Retinal pigment epithelial cell (primary cell): ENCODE measurements at regions not wholly inside any gene's neighbourhood (a gene's known extent, or its start where the extent isn't known, plus 50 kb on each side); places are given as distances from the start of the nearest gene placed in this dataset.
"Not testable (repeated sequence)": the region's sequence is repeated elsewhere in the genome, so short reads cannot be mapped to it uniquely, and the experiment has no call there.

Experiments used
- DNase-seq: peaks from one replicate; pipeline ENCODE4 v3.0.0-alpha.2; 2010; ENCODE audit warnings: low read depth
- H3K4me3 ChIP-seq: 2 replicates; pipeline ENCODE4 v1.5.1; 2011; ENCODE audit warnings: mild to moderate bottlenecking, low read length, control low read depth, moderate library complexity
- TF ChIP-seq, protein P1 (sequence below): conservative IDR thresholded peaks from 2 replicates; pipeline ENCODE4 v1.5.1; 2011; ENCODE audit warnings: low read depth, low read length, control low read depth, inconsistent platforms

DNA sequence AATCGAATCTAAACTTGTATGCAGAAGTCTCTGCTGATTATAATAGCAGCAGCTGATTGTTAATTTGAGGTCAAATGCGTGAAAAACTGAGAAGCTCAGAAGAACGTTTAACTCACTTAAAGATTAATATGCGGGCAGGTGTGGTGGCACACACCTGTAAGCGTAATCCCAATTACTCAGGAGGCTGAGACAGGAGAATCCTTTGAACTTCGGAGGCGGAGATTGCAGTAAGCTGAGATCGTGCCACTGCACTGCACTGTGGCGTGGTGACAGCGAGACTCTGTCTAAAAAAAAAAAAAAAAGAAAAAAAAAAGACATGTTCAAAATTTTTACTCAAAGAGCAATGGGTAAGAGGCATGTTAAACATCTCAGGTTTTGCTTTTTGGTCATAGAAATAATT lies 1370.8 kb downstream of the GRIK2 start:
- TF ChIP-seq, protein P1, sequence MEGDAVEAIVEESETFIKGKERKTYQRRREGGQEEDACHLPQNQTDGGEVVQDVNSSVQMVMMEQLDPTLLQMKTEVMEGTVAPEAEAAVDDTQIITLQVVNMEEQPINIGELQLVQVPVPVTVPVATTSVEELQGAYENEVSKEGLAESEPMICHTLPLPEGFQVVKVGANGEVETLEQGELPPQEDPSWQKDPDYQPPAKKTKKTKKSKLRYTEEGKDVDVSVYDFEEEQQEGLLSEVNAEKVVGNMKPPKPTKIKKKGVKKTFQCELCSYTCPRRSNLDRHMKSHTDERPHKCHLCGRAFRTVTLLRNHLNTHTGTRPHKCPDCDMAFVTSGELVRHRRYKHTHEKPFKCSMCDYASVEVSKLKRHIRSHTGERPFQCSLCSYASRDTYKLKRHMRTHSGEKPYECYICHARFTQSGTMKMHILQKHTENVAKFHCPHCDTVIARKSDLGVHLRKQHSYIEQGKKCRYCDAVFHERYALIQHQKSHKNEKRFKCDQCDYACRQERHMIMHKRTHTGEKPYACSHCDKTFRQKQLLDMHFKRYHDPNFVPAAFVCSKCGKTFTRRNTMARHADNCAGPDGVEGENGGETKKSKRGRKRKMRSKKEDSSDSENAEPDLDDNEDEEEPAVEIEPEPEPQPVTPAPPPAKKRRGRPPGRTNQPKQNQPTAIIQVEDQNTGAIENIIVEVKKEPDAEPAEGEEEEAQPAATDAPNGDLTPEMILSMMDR, result no peak

GRCh38 chr6:102763891-102764290 lies 1370.4 kb downstream of the GRIK2 start:
- no peak for DNase-seq
- TF ChIP-seq, protein P1, result no peak

More for the DNA sequence above, 1370.8 kb downstream of the GRIK2 start:
- no peak for DNase-seq
- no peak overlapping the region for H3K4me3 ChIP-seq

GRCh38 chr6:102761872-102762271 lies 1368.4 kb downstream of the GRIK2 start:
- no peak overlapping the region for H3K4me3 ChIP-seq
- TF ChIP-seq, protein P1, result no peak
- no peak for DNase-seq

More at GRCh38 chr6:102763891-102764290, 1370.4 kb downstream of the GRIK2 start:
- no peak overlapping the region for H3K4me3 ChIP-seq

- DNase-seq, result peak; percentile 11
- TF ChIP-seq, protein P1, result no peak
Measured at GRCh38 chr6:102759415-102759814, 1365.9 kb downstream of the GRIK2 start.

DNA sequence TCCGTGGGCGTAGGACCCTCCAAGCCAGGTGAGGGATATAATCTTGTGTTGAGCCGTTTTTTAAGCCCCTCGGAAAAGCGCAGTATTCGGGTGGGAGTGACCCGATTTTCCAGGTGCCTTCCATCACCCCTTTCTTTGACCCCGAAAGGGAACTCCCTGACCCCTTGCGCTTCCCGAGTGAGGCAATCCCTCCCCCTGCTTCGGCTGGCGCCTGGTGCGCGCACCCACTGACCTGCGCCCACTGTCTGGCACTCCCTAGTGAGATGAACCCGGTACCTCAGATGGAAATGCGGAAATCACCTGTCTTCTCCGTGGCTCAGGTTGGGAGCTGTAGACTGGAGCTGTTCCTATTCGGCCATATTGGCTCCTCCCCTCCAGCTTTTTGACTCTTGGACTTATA lies 1365.0 kb downstream of the GRIK2 start:
- DNase-seq, H3K4me3 ChIP-seq: not testable (repeated sequence)

More at GRCh38 chr6:102759415-102759814, 1365.9 kb downstream of the GRIK2 start:
- H3K4me3 ChIP-seq, result no peak overlapping the region

DNA sequence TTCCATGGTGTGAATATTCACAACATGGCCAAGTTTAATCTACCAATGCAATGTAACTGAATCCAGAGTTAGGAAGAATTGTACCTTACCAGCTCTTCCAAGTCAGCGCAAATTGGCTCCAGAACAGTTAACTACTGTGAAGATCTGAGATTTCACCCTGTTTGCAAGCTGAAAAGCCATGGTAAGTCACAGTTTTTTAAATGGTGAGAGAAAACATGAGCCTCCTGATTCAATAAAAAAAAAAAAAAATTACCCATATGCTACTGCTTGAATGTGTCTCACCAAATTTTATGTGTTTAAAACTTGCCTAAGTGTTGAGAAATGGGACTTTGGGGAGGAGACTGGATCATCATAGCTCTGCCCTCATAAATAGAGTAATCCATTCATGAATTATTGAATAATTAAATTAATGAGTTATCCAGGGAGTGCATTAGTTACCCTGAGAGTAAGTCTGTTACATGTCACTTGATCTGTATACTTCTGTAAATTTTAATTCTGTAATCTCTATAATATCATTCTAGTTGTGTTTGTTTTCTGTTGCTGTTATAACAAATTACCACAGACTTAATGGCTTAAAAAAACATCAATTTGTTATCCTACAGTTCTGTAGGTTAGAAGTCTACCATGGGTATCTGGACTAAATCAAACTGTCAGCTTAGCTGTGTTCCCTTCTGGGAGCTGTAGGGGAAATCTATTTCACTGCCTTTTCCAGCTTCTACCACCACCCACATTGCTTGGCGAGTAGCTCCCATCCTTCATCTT lies 1355.9 kb downstream of the GRIK2 start:
- no peak for DNase-seq
- TF ChIP-seq, protein P1, result no peak
- H3K4me3 ChIP-seq, result no peak overlapping the region

DNA sequence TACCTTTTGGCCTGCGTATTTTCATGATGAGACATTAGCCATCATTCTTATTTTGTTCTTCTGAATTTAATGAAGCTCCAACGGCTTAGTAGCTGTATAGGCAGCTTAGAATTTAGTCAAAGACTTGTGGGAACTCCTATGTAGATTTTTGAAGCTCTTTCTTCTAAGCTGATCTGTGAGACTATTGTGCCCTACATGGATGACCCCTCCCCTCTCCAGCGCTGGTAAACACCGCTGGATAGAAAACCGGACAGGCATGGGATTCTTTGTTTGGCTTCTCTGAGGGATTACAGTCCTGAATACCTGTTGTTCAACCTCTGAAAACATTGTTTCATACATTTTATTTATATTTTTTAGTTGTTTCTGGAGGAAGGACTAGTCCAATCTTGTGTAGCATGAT lies 1353.4 kb downstream of the GRIK2 start:
- no peak for DNase-seq
- H3K4me3 ChIP-seq, result no peak overlapping the region
- TF ChIP-seq, protein P1, result no peak
